ENCODE measurements at regions not wholly inside any gene's neighbourhood (a gene's known extent, or its start where the extent isn't known, plus 50 kb on each side); places are given as distances from the start of the nearest gene placed in this dataset.

DNA sequence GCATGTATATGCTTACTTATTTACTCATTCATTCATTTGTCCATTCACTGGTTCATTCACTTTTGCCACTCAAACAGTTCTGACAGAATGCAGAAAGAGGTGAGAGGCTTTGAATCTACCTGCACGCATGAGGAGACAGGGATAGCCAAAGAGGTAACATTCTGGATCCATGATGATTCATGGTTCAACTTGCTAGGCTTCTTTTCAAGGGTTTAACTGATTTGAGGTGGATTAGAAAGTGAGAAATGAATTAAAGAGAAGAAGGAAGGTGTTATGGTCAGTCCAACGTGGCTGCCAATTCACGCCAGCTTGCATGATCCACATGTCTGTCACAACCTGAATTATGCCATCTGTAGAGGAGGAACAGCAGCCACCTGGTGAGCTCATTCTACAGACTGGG, 260.6 kb downstream of the ARRDC4 start:
- ATAC-seq: no peak
- TF ChIP-seq ZNF8 (CRISPR knock-in tag; IDR thresholded peaks at IDR 0.05): no peak
- no peak for TF ChIP-seq ZNF70 (CRISPR knock-in tag; IDR thresholded peaks at IDR 0.05)
- no peak for TF ChIP-seq ZC3H10 (CRISPR knock-in tag; IDR thresholded peaks at IDR 0.05)
- no peak for TF ChIP-seq RARB (CRISPR knock-in tag; IDR thresholded peaks at IDR 0.05)
- TF ChIP-seq BACH2 (CRISPR knock-in tag; IDR thresholded peaks at IDR 0.05; ENCODE audit: borderline replicate concordance): no peak
- TF ChIP-seq ISL1 (CRISPR knock-in tag; IDR thresholded peaks at IDR 0.05): no peak
- no peak for TF ChIP-seq ZNF565 (CRISPR knock-in tag; conservative IDR thresholded peaks at IDR 0.05; ENCODE audit: low read depth)
- TF ChIP-seq, protein P1, sequence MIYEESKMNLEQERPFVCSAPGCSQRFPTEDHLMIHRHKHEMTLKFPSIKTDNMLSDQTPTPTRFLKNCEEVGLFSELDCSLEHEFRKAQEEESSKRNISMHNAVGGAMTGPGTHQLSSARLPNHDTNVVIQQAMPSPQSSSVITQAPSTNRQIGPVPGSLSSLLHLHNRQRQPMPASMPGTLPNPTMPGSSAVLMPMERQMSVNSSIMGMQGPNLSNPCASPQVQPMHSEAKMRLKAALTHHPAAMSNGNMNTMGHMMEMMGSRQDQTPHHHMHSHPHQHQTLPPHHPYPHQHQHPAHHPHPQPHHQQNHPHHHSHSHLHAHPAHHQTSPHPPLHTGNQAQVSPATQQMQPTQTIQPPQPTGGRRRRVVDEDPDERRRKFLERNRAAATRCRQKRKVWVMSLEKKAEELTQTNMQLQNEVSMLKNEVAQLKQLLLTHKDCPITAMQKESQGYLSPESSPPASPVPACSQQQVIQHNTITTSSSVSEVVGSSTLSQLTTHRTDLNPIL (CRISPR knock-in tag; IDR thresholded peaks at IDR 0.05; ENCODE audit: low read depth): no peak
- TF ChIP-seq ESRRG (CRISPR knock-in tag; IDR thresholded peaks at IDR 0.05): no peak
- no peak for TF ChIP-seq PPARA (CRISPR knock-in tag; IDR thresholded peaks at IDR 0.05; ENCODE audit: borderline replicate concordance)
- TF ChIP-seq TCF4 (CRISPR knock-in tag; IDR thresholded peaks at IDR 0.05; ENCODE audit: borderline replicate concordance): no peak
- no peak for TF ChIP-seq CSDC2 (CRISPR knock-in tag; IDR thresholded peaks at IDR 0.05)
- no peak for TF ChIP-seq SNAI2 (CRISPR knock-in tag; IDR thresholded peaks at IDR 0.05)
- no peak for TF ChIP-seq GLIS3 (CRISPR knock-in tag; IDR thresholded peaks at IDR 0.05)
- no peak for TF ChIP-seq OSR1 (CRISPR knock-in tag; IDR thresholded peaks at IDR 0.05)
- TF ChIP-seq, protein P2, sequence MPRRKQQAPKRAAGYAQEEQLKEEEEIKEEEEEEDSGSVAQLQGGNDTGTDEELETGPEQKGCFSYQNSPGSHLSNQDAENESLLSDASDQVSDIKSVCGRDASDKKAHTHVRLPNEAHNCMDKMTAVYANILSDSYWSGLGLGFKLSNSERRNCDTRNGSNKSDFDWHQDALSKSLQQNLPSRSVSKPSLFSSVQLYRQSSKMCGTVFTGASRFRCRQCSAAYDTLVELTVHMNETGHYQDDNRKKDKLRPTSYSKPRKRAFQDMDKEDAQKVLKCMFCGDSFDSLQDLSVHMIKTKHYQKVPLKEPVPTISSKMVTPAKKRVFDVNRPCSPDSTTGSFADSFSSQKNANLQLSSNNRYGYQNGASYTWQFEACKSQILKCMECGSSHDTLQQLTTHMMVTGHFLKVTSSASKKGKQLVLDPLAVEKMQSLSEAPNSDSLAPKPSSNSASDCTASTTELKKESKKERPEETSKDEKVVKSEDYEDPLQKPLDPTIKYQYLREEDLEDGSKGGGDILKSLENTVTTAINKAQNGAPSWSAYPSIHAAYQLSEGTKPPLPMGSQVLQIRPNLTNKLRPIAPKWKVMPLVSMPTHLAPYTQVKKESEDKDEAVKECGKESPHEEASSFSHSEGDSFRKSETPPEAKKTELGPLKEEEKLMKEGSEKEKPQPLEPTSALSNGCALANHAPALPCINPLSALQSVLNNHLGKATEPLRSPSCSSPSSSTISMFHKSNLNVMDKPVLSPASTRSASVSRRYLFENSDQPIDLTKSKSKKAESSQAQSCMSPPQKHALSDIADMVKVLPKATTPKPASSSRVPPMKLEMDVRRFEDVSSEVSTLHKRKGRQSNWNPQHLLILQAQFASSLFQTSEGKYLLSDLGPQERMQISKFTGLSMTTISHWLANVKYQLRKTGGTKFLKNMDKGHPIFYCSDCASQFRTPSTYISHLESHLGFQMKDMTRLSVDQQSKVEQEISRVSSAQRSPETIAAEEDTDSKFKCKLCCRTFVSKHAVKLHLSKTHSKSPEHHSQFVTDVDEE (CRISPR knock-in tag; IDR thresholded peaks at IDR 0.05): no peak
- no peak for TF ChIP-seq ARNTL (CRISPR knock-in tag; IDR thresholded peaks at IDR 0.05; ENCODE audit: borderline replicate concordance, low read depth)
- TF ChIP-seq, protein P3, sequence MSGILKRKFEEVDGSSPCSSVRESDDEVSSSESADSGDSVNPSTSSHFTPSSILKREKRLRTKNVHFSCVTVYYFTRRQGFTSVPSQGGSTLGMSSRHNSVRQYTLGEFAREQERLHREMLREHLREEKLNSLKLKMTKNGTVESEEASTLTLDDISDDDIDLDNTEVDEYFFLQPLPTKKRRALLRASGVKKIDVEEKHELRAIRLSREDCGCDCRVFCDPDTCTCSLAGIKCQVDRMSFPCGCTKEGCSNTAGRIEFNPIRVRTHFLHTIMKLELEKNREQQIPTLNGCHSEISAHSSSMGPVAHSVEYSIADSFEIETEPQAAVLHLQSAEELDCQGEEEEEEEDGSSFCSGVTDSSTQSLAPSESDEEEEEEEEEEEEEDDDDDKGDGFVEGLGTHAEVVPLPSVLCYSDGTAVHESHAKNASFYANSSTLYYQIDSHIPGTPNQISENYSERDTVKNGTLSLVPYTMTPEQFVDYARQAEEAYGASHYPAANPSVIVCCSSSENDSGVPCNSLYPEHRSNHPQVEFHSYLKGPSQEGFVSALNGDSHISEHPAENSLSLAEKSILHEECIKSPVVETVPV (CRISPR knock-in tag; IDR thresholded peaks at IDR 0.05): no peak
- TF ChIP-seq ZFP3 (CRISPR knock-in tag; IDR thresholded peaks at IDR 0.05): no peak
- no peak for TF ChIP-seq TOX (CRISPR knock-in tag; IDR thresholded peaks at IDR 0.05; ENCODE audit: borderline replicate concordance)

DNA sequence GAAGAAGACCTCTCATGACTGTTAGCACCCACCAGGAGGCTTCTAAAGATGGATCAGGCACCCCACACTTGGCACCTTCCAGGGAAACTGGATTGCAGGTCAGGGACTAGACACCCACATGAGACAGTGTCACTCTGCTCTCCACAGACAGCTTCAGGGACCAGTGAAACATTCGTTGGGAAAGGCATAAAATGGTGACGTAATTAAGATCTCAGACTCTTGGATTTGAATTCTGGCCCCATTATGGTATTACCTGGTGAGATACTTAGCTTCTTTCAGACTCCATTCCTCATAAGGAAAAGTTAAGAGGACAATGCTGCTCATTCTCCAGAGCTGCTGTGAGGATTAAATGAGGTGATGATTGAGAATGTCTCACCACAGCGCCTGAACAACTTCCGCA, 261.1 kb downstream of the ARRDC4 start:
- TF ChIP-seq, protein P1 (CRISPR knock-in tag; IDR thresholded peaks at IDR 0.05; ENCODE audit: low read depth): no peak
- TF ChIP-seq ESRRG (CRISPR knock-in tag; IDR thresholded peaks at IDR 0.05) (no peak), SNAI2 (CRISPR knock-in tag; IDR thresholded peaks at IDR 0.05) (no peak), TOX (CRISPR knock-in tag; IDR thresholded peaks at IDR 0.05; ENCODE audit: borderline replicate concordance) (no peak)
- TF ChIP-seq, protein P2 (CRISPR knock-in tag; IDR thresholded peaks at IDR 0.05): no peak

DNA sequence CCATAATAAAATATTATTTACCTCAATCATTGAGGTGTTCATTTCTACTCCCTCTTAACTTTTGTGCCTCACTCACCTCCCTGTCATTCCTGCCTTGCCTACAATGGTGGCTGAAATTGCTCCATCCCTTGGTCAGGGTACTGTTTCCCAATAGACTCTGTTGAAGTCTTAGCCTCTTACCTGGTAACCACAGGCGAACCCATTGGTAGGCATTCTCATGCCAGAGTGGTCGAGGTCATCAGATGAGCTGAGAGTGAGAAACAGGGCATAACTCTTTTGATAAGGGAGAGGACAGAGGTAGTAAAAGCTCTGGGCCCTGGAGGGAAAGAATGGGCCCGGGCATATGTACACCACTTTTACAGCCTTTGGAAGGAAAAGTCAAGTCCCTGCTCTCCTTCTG, 265.6 kb downstream of the ARRDC4 start:
- no peak for ATAC-seq
- TF ChIP-seq, protein P2 (CRISPR knock-in tag; IDR thresholded peaks at IDR 0.05): no peak
- TF ChIP-seq TOX (CRISPR knock-in tag; IDR thresholded peaks at IDR 0.05; ENCODE audit: borderline replicate concordance): no peak

More for the DNA sequence above, 261.1 kb downstream of the ARRDC4 start:
- no peak for ATAC-seq
